ENCODE measurements at regions not wholly inside any gene's neighbourhood (a gene's known extent, or its start where the extent isn't known, plus 50 kb on each side); places are given as distances from the start of the nearest gene placed in this dataset.

GRCh38 chr13:31485651-31486051 is 253.7 kb upstream of the RXFP2 start:
- TF ChIP-seq, protein P1, sequence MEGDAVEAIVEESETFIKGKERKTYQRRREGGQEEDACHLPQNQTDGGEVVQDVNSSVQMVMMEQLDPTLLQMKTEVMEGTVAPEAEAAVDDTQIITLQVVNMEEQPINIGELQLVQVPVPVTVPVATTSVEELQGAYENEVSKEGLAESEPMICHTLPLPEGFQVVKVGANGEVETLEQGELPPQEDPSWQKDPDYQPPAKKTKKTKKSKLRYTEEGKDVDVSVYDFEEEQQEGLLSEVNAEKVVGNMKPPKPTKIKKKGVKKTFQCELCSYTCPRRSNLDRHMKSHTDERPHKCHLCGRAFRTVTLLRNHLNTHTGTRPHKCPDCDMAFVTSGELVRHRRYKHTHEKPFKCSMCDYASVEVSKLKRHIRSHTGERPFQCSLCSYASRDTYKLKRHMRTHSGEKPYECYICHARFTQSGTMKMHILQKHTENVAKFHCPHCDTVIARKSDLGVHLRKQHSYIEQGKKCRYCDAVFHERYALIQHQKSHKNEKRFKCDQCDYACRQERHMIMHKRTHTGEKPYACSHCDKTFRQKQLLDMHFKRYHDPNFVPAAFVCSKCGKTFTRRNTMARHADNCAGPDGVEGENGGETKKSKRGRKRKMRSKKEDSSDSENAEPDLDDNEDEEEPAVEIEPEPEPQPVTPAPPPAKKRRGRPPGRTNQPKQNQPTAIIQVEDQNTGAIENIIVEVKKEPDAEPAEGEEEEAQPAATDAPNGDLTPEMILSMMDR (optimal IDR thresholded peaks at IDR 0.05 in 1 of 3, IDR thresholded peaks at IDR 0.05 in 1 of 3, conservative IDR thresholded peaks at IDR 0.05 in 1 of 3; ENCODE audit: extremely low read depth in 1 of 3, insufficient read depth in 2 of 3, low read length in 3 of 3): no peak
- TF ChIP-seq EZH2 (IDR thresholded peaks at IDR 0.05; ENCODE audit: low read length): no peak

Measured in keratinocyte (primary cell).